ENCODE measurements at regions not wholly inside any gene's neighbourhood (a gene's known extent, or its start where the extent isn't known, plus 50 kb on each side); places are given as distances from the start of the nearest gene placed in this dataset.

- TF ChIP-seq NR4A1 (CRISPR knock-in tag; IDR thresholded peaks at IDR 0.05) (no peak), NR4A1 (tag; IDR thresholded peaks at IDR 0.05) (no peak), CEBPG (CRISPR knock-in tag; IDR thresholded peaks at IDR 0.05) (no peak), CEBPG (tag; conservative IDR thresholded peaks at IDR 0.05 in 1 of 2, IDR thresholded peaks at IDR 0.05 in 1 of 2) (no peak), MCM7 (IDR thresholded peaks at IDR 0.05) (no peak), MAFG (tag; conservative IDR thresholded peaks at IDR 0.05) (peak; percentile 22; the same call in 1 of the 2 replicates), PBX2 (CRISPR knock-in tag; IDR thresholded peaks at IDR 0.05; ENCODE audit: low read depth) (no peak), PBX2 (tag; conservative IDR thresholded peaks at IDR 0.05; ENCODE audit: low read depth) (no peak)
These were observed 152.8 kb upstream of the WSCD2 start (continued) for GRCh38 chr12:107976331-107976730.

GRCh38 chr12:107978201-107978600 is 150.9 kb upstream of the WSCD2 start:
- no TSS peak for BruUV-seq (replicated peaks)
- intact Hi-C loops (cut with micrococcal nuclease) (no loop called here), in situ Hi-C loops (cut with MboI) (no loop called here)
- Histone ChIP-seq H3K79me2 (ENCODE audit: control insufficient read depth, insufficient read depth, low read length) (no peaks in the 10 kb centered on the region), H3K4me2 (ENCODE audit: insufficient read depth, low read length) (no peak overlapping the region), H3K9me3 (replicated peaks; ENCODE audit: control insufficient read depth, insufficient read depth, low read depth, low read length) (no peaks in the 10 kb centered on the region), H3K4me3 (no peak overlapping the region), H3K36me3 (ENCODE audit: control insufficient read depth, insufficient read depth, low read length) (no peaks in the 10 kb centered on the region), H3K4me1 (replicated peaks in 1 of 2; ENCODE audit: control insufficient read depth in 2 of 2, insufficient read depth in 2 of 2, low read length in 2 of 2) (no peaks in the 10 kb centered on the region), H2AFZ (ENCODE audit: low read depth, low read length) (no peak overlapping the region), H4K20me1 (replicated peaks; ENCODE audit: control insufficient read depth, insufficient read depth, low read length) (no peaks in the 10 kb centered on the region; the same call in 1 of the 2 replicates), H3K9ac (ENCODE audit: insufficient read depth in 1 of 2, low read depth in 2 of 2, low read length in 2 of 2) (no peak overlapping the region), H3K27me3 (ENCODE audit: control insufficient read depth in 2 of 2, insufficient read depth in 2 of 2, low read length in 2 of 2) (no peaks in the 10 kb centered on the region), H3K27ac (ENCODE audit: extremely low read depth, low read depth, low read length) (no peak overlapping the region), H3K9me1 (ENCODE audit: control insufficient read depth, insufficient read depth, low read length) (no peaks in the 10 kb centered on the region)
- ChIA-PET CTCF (ENCODE audit: low intra/inter-chr PET ratio) (no interaction called here), POLR2A (no interaction called here)
- FAIRE-seq (no peak), DNase-seq (ENCODE audit: extremely low read depth in 1 of 4, low spot score in 3 of 4) (no peak), ATAC-seq (no peak)
- WGBS (ENCODE audit: insufficient coverage, low coverage, missing lambda C conversion rate): 1% methylated on average over 5 of the region's 5 CpGs
- no peak for TF ChIP-seq CBFA2T3 (IDR thresholded peaks at IDR 0.05)
- TF ChIP-seq RFX7 (CRISPR knock-in tag; IDR thresholded peaks at IDR 0.05): no peak
- no peak for TF ChIP-seq ZNF395 (CRISPR knock-in tag; IDR thresholded peaks at IDR 0.05)
- TF ChIP-seq CREB3L1 (IDR thresholded peaks at IDR 0.05; ENCODE audit: borderline replicate concordance, low read depth): no peak
- no peak for TF ChIP-seq GATA2 (CRISPR knock-in tag; IDR thresholded peaks at IDR 0.05)
- no peak for TF ChIP-seq NFE2 (IDR thresholded peaks at IDR 0.05; ENCODE audit: low read depth)
- no peak for TF ChIP-seq ETV5 (CRISPR knock-in tag; IDR thresholded peaks at IDR 0.05; ENCODE audit: low read depth)
- TF ChIP-seq NCOA2 (IDR thresholded peaks at IDR 0.05; ENCODE audit: partially characterized antibody in 2 of 2): no peak
- no peak for TF ChIP-seq IRF2 (CRISPR knock-in tag; IDR thresholded peaks at IDR 0.05)
- no peak for TF ChIP-seq ZNF707 (CRISPR knock-in tag; conservative IDR thresholded peaks at IDR 0.05)
- TF ChIP-seq HDAC1 (IDR thresholded peaks at IDR 0.05): no peak
- TF ChIP-seq SIN3B (IDR thresholded peaks at IDR 0.05; ENCODE audit: low read depth): no peak

All from K562 (cell line).